ENCODE measurements at regions not wholly inside any gene's neighbourhood (a gene's known extent, or its start where the extent isn't known, plus 50 kb on each side); places are given as distances from the start of the nearest gene placed in this dataset.

GRCh38 chr2:18465979-18466378 is 94.5 kb downstream of the RDH14 start:
- DNase-seq (ENCODE audit: low read depth), result no peak

- no peak for DNase-seq (ENCODE audit: low read depth)
These were observed 95.5 kb downstream of the RDH14 start for GRCh38 chr2:18464913-18465312.

GRCh38 chr2:18456026-18456425 is 104.4 kb downstream of the RDH14 start:
- no peak for DNase-seq (ENCODE audit: low read depth)

- no peak for DNase-seq (ENCODE audit: low read depth)
These were observed 105.1 kb downstream of the RDH14 start for GRCh38 chr2:18455236-18455862.

GRCh38 chr2:18454692-18455235 is 105.7 kb downstream of the RDH14 start:
- DNase-seq (ENCODE audit: low read depth), result no peak

- no peak for DNase-seq (ENCODE audit: low read depth)
These were observed 113.7 kb downstream of the RDH14 start for GRCh38 chr2:18446715-18447114.

GRCh38 chr2:18445433-18446320 is 114.8 kb downstream of the RDH14 start:
- no peak for DNase-seq (ENCODE audit: low read depth)

- no peak for DNase-seq (ENCODE audit: low read depth)
These were observed 115.6 kb downstream of the RDH14 start for GRCh38 chr2:18444806-18445205.

GRCh38 chr2:18441583-18441982 is 118.9 kb downstream of the RDH14 start:
- DNase-seq (ENCODE audit: low read depth), result no peak

- DNase-seq (ENCODE audit: low read depth), result no peak
These were observed 119.7 kb downstream of the RDH14 start for GRCh38 chr2:18440777-18441176.

- no peak for DNase-seq (ENCODE audit: low read depth)
These were observed 120.3 kb downstream of the RDH14 start for GRCh38 chr2:18440141-18440661.

GRCh38 chr2:18439716-18440115 is 120.7 kb downstream of the RDH14 start:
- DNase-seq (ENCODE audit: low read depth), result no peak

- DNase-seq (ENCODE audit: low read depth), result no peak
These were observed 122.5 kb downstream of the RDH14 start for GRCh38 chr2:18437909-18438308.

GRCh38 chr2:18436503-18437005 is 123.9 kb downstream of the RDH14 start:
- DNase-seq (ENCODE audit: low read depth), result no peak

- DNase-seq (ENCODE audit: low read depth), result no peak
These were observed 124.9 kb downstream of the RDH14 start for GRCh38 chr2:18435426-18436037.

- no peak for DNase-seq (ENCODE audit: low read depth)
These were observed 126.6 kb downstream of the RDH14 start for GRCh38 chr2:18433872-18434271.

- DNase-seq (ENCODE audit: low read depth), result no peak
These were observed 127.5 kb downstream of the RDH14 start for GRCh38 chr2:18432999-18433398.

GRCh38 chr2:18430996-18431748 is 129.3 kb downstream of the RDH14 start:
- no peak for DNase-seq (ENCODE audit: low read depth)

GRCh38 chr2:18428516-18428915 is 131.9 kb downstream of the RDH14 start:
- DNase-seq (ENCODE audit: low read depth), result no peak

GRCh38 chr2:18427762-18428161 is 132.7 kb downstream of the RDH14 start:
- DNase-seq (ENCODE audit: low read depth), result no peak

GRCh38 chr2:18426174-18426573 is 134.3 kb downstream of the RDH14 start:
- no peak for DNase-seq (ENCODE audit: low read depth)
